Left colon (tissue), 2 donors: ENCODE measurements at regions not wholly inside any gene's neighbourhood (a gene's known extent, or its start where the extent isn't known, plus 50 kb on each side); places are given as distances from the start of the nearest gene placed in this dataset.
A peak's percentile ranks its signal among the peaks of the same experiment; 100 is the strongest.
"Not testable (repeated sequence)": the region's sequence is repeated elsewhere in the genome, so short reads cannot be mapped to it uniquely, and the experiment has no call there.

Experiments
- ATAC-seq: fragments of 200-7000 bp; cut with Tn5 transposase; one replicate; pipeline ENCODE4 v1.9.1; 2020; ENCODE audit warnings: mild to moderate bottlenecking, moderate library complexity
- DNase-seq, 2 donors: peaks; one replicate each; pipeline ENCODE4 v3.0.0-alpha.2; 2020
- intact Hi-C, 2 donors: fragments of 100-400 bp; cut with DNase I in 1 of 2; cut with micrococcal nuclease in 1 of 2; formaldehyde crosslinking; loops; one replicate each; pipeline versions ENCODE4 v1.11.2 to v1.14.0; 2022; cut with DNase I, micrococcal nuclease
- donor health status: DM: no; HTN: no; CAD: no.
- donor health status: DM: yes; HTN: yes; CAD: no.

GRCh38 chr4:100695039-100695654 is 177.3 kb upstream of the EMCN start:
- intact Hi-C loops: no loop called here
- DNase-seq (no peak), ATAC-seq (no peak)

- ATAC-seq (no peak), DNase-seq (no peak)
- intact Hi-C loops: no loop called here
These were observed 176.6 kb upstream of the EMCN start for GRCh38 chr4:100694467-100694866.

GRCh38 chr4:100690812-100691211 is 173.0 kb upstream of the EMCN start:
- DNase-seq: no peak
- intact Hi-C loops: no loop called here
- ATAC-seq: peak; percentile 37

- intact Hi-C loops: no loop called here
- ATAC-seq (no peak), DNase-seq (no peak)
These were observed 170.5 kb upstream of the EMCN start for GRCh38 chr4:100688368-100688767.

GRCh38 chr4:100682477-100683218 is 164.8 kb upstream of the EMCN start:
- intact Hi-C loops: no loop called here
- ATAC-seq: no peak
- no peak for DNase-seq

GRCh38 chr4:100681289-100681688 is 163.5 kb upstream of the EMCN start:
- ATAC-seq (no peak), DNase-seq (no peak)
- intact Hi-C loops: no loop called here

GRCh38 chr4:100679926-100680325 is 162.1 kb upstream of the EMCN start:
- DNase-seq: no peak
- ATAC-seq: no peak
- intact Hi-C loops: no loop called here

- DNase-seq (no peak), ATAC-seq (no peak)
- intact Hi-C loops: no loop called here
These were observed 157.2 kb upstream of the EMCN start for GRCh38 chr4:100674976-100675375.

- DNase-seq (no peak), ATAC-seq (no peak)
- intact Hi-C loops: no loop called here
These were observed 139.4 kb upstream of the EMCN start for GRCh38 chr4:100657187-100657586.

GRCh38 chr4:100651499-100652175 is 133.8 kb upstream of the EMCN start:
- ATAC-seq (no peak), DNase-seq (no peak)
- intact Hi-C loops: no loop called here

GRCh38 chr4:100649417-100649816 is 131.6 kb upstream of the EMCN start:
- no peak for DNase-seq
- intact Hi-C loops: no loop called here
- no peak for ATAC-seq

- ATAC-seq (no peak), DNase-seq (no peak)
- intact Hi-C loops: no loop called here
These were observed 126.3 kb upstream of the EMCN start for GRCh38 chr4:100644150-100644549.

- DNase-seq: no peak
- no peak for ATAC-seq
- intact Hi-C loops: no loop called here
These were observed 123.5 kb upstream of the EMCN start for GRCh38 chr4:100641336-100641735.

- DNase-seq (no peak), ATAC-seq (no peak)
- intact Hi-C loops: no loop called here
These were observed 118.1 kb upstream of the EMCN start for GRCh38 chr4:100635899-100636298.

GRCh38 chr4:100633269-100633668 is 115.4 kb upstream of the EMCN start:
- ATAC-seq: no peak
- intact Hi-C loops: no loop called here
- DNase-seq: no peak

GRCh38 chr4:100632163-100632562 is 114.3 kb upstream of the EMCN start:
- intact Hi-C loops: no loop called here
- no peak for ATAC-seq
- DNase-seq: no peak

GRCh38 chr4:100631281-100631968 is 113.6 kb upstream of the EMCN start:
- intact Hi-C loops: no loop called here
- DNase-seq: no peak
- no peak for ATAC-seq

- no peak for DNase-seq
- ATAC-seq: no peak
- intact Hi-C loops: no loop called here
These were observed 112.5 kb upstream of the EMCN start for GRCh38 chr4:100630341-100630740.

GRCh38 chr4:100609810-100610209 is 92.0 kb upstream of the EMCN start:
- intact Hi-C loops: no loop called here
- ATAC-seq (no peak), DNase-seq (no peak)

GRCh38 chr4:100608651-100609050 is 90.8 kb upstream of the EMCN start:
- ATAC-seq, intact Hi-C loops, DNase-seq: not testable (repeated sequence)
